Erythroblast (primary cell): ENCODE measurements at regions not wholly inside any gene's neighbourhood (a gene's known extent, or its start where the extent isn't known, plus 50 kb on each side); places are given as distances from the start of the nearest gene placed in this dataset.

Experiments used
- GATA1 ChIP-seq: IDR thresholded peaks from 2 replicates; pipeline ENCODE4 v1.6.1; 2011; ENCODE audit warnings: low read depth, mild to moderate bottlenecking, control low read depth, low read length, moderate library complexity
- POLR2A ChIP-seq: IDR thresholded peaks from 2 replicates; pipeline ENCODE4 v1.6.1; 2011; ENCODE audit warnings: mild to moderate bottlenecking, low read length

GRCh38 chr16:17723531-17724134, 252.9 kb upstream of the XYLT1 start:
- TF ChIP-seq POLR2A (no peak), GATA1 (no peak)
